ENCODE measurements at regions not wholly inside any gene's neighbourhood (a gene's known extent, or its start where the extent isn't known, plus 50 kb on each side); places are given as distances from the start of the nearest gene placed in this dataset.

GRCh38 chr5:135272311-135272805 lies 126.7 kb downstream of the MACROH2A1 start:
- no peak for TF ChIP-seq SIN3A (IDR thresholded peaks at IDR 0.05; ENCODE audit: borderline replicate concordance, insufficient read depth, low read length)
- TF ChIP-seq POLR2AphosphoS5 (IDR thresholded peaks at IDR 0.05; ENCODE audit: low read depth, low read length): no peak
- no peak for TF ChIP-seq REST (IDR thresholded peaks at IDR 0.05; ENCODE audit: insufficient read depth in 1 of 2, low read depth in 2 of 2, low read length in 2 of 2)
- TF ChIP-seq TAF1 (IDR thresholded peaks at IDR 0.05; ENCODE audit: borderline replicate concordance, insufficient read depth, low read length): no peak
- no peak for TF ChIP-seq FOXP2 (optimal IDR thresholded peaks at IDR 0.05; ENCODE audit: borderline replicate concordance, extremely low read depth, extremely low read length, insufficient read depth)
